H9 (cell line): ENCODE measurements at regions not wholly inside any gene's neighbourhood (a gene's known extent, or its start where the extent isn't known, plus 50 kb on each side); places are given as distances from the start of the nearest gene placed in this dataset.

Experiments
- DNase-seq: peaks from one replicate; pipeline ENCODE4 v3.0.0-alpha.2; 2017
- H2AFZ ChIP-seq: one replicate; pipeline ENCODE4 v1.6.1; 2013; ENCODE audit warnings: mild to moderate bottlenecking, low read length, control low read depth, moderate library complexity
- H2AK5ac ChIP-seq: 2 replicates; pipeline ENCODE4 v1.6.1; 2013; ENCODE audit warnings: low read length, control low read depth, mixed read lengths; ENCODE audit not compliant: insufficient read length
- H2BK120ac ChIP-seq: one replicate; pipeline ENCODE4 v1.6.1; 2013; ENCODE audit warnings: low read depth, mild to moderate bottlenecking, low read length, control low read depth, inconsistent platforms; ENCODE audit not compliant: poor library complexity, severe bottlenecking
- H2BK12ac ChIP-seq: 2 replicates; pipeline ENCODE4 v1.6.1; 2013; ENCODE audit warnings: low read length, control low read depth, mixed read lengths, low read depth; ENCODE audit not compliant: insufficient read length
- H2BK15ac ChIP-seq: 2 replicates; pipeline ENCODE4 v1.6.1; 2013; ENCODE audit warnings: low read depth, low read length, control low read depth
- H2BK20ac ChIP-seq: one replicate; pipeline ENCODE4 v1.6.1; 2013; ENCODE audit warnings: low read depth, mild to moderate bottlenecking, low read length, control low read depth, inconsistent platforms; ENCODE audit not compliant: poor library complexity, severe bottlenecking
- H2BK5ac ChIP-seq: 2 replicates; pipeline ENCODE4 v1.6.1; 2013; ENCODE audit warnings: low read length, control low read depth, mixed read lengths; ENCODE audit not compliant: insufficient read length
- H3K14ac ChIP-seq: 2 replicates; pipeline ENCODE4 v1.6.1; 2013; ENCODE audit warnings: low read length, control low read depth; ENCODE audit not compliant: insufficient read depth
- H3K18ac ChIP-seq: 2 replicates; pipeline ENCODE4 v1.6.1; 2013; ENCODE audit warnings: low read depth, mild to moderate bottlenecking, mixed read lengths, low read length, control low read depth; ENCODE audit not compliant: insufficient read length
- H3K23ac ChIP-seq: 2 replicates; pipeline ENCODE4 v1.6.1; 2013; ENCODE audit warnings: low read length, control low read depth, mixed read lengths, low read depth; ENCODE audit not compliant: insufficient read length
- H3K23me2 ChIP-seq: 2 replicates; pipeline ENCODE4 v1.6.1; 2013; ENCODE audit warnings: low read depth, mild to moderate bottlenecking, mixed read lengths, low read length, control low read depth; ENCODE audit not compliant: insufficient read length, poor library complexity, severe bottlenecking
- H3K27ac ChIP-seq: 2 replicates; pipeline ENCODE4 v1.5.1; 2013; ENCODE audit warnings: low read length, control low read depth, mixed read lengths, low read depth; ENCODE audit not compliant: insufficient read length
- H3K27me3 ChIP-seq: 2 replicates; pipeline ENCODE4 v1.6.1; 2013; ENCODE audit warnings: low read length, control low read depth, inconsistent platforms; ENCODE audit not compliant: insufficient read depth
- H3K4ac ChIP-seq: 2 replicates; pipeline ENCODE4 v1.6.1; 2013; ENCODE audit warnings: low read depth, mild to moderate bottlenecking, control low read depth, inconsistent platforms, low read length, moderate library complexity
- H3K4me1 ChIP-seq: 2 replicates; pipeline ENCODE4 v1.6.1; 2013; ENCODE audit warnings: low read length, control low read depth, inconsistent platforms; ENCODE audit not compliant: insufficient read depth
- H3K4me2 ChIP-seq: 2 replicates; pipeline ENCODE4 v1.6.1; 2013; ENCODE audit warnings: low read length, control low read depth, mixed read lengths; ENCODE audit not compliant: insufficient read length, insufficient read depth
- H3K56ac ChIP-seq: 2 replicates; pipeline ENCODE4 v1.6.1; 2013; ENCODE audit warnings: low read depth, mild to moderate bottlenecking, mixed read lengths, low read length, control low read depth; ENCODE audit not compliant: insufficient read length
- H3K79me1 ChIP-seq: 2 replicates; pipeline ENCODE4 v1.6.1; 2013; ENCODE audit warnings: low read depth, mild to moderate bottlenecking, moderate library complexity, low read length, control low read depth, inconsistent platforms; ENCODE audit not compliant: insufficient read depth, poor library complexity, severe bottlenecking
- H3K79me2 ChIP-seq: 2 replicates; pipeline ENCODE4 v1.6.1; 2013; ENCODE audit warnings: low read length, control low read depth, inconsistent platforms; ENCODE audit not compliant: insufficient read depth
- H3K9ac ChIP-seq: 2 replicates; pipeline ENCODE4 v1.6.1; 2013; ENCODE audit warnings: low read length, control low read depth, mixed read lengths; ENCODE audit not compliant: insufficient read length; ENCODE audit errors: extremely low read depth
- H3K9me3 ChIP-seq: one replicate; pipeline ENCODE4 v1.6.1; 2013; ENCODE audit warnings: low read depth, low read length, inconsistent platforms; ENCODE audit not compliant: control insufficient read depth
- H3T11ph ChIP-seq: one replicate; pipeline ENCODE4 v1.6.1; 2013; ENCODE audit warnings: mild to moderate bottlenecking, low read length, control low read depth, inconsistent platforms
- H4K20me1 ChIP-seq: one replicate; pipeline ENCODE4 v1.6.1; 2013; ENCODE audit not compliant: control insufficient read depth, insufficient read length, insufficient read depth
- H4K5ac ChIP-seq: 2 replicates; pipeline ENCODE4 v1.6.1; 2013; ENCODE audit warnings: low read depth, mild to moderate bottlenecking, mixed read lengths, low read length, control low read depth; ENCODE audit not compliant: insufficient read length
- H4K8ac ChIP-seq: replicated peaks from 2 replicates; pipeline ENCODE4 v1.6.1; 2013; ENCODE audit warnings: low read length, control low read depth, mixed read lengths, low read depth; ENCODE audit not compliant: insufficient read length
- H4K91ac ChIP-seq: 2 replicates; pipeline ENCODE4 v1.6.1; 2013; ENCODE audit warnings: low read depth, mild to moderate bottlenecking, moderate library complexity, mixed read lengths, low read length, control low read depth; ENCODE audit not compliant: insufficient read length
- H3K27ac Mint-ChIP-seq, 3 experiments: 2 replicates in 2 of 3; 3 replicates in 1 of 3; pipeline ENCODE4 v1.8.0; 2020 to 2021; ENCODE audit warnings: mixed read lengths in 3 of 3, mild to moderate bottlenecking in 1 of 3, moderate library complexity in 1 of 3
- H3K27me3 Mint-ChIP-seq: 2 replicates; pipeline ENCODE4 v1.8.0; 2021; ENCODE audit warnings: low read depth, mild to moderate bottlenecking, moderate library complexity, mixed read lengths
- H3K36me3 Mint-ChIP-seq, 3 experiments: 2 replicates in 2 of 3; 3 replicates in 1 of 3; pipeline ENCODE4 v1.8.0; 2020 to 2021; ENCODE audit warnings: low read depth in 3 of 3, mixed read lengths in 3 of 3; ENCODE audit not compliant: insufficient read depth in 1 of 3
- H3K4me1 Mint-ChIP-seq, 2 experiments: 2 replicates each; pipeline ENCODE4 v1.8.0; 2020; ENCODE audit warnings: mixed read lengths in 2 of 2
- H3K4me3 Mint-ChIP-seq, 2 experiments: 2 replicates in 1 of 2; 3 replicates in 1 of 2; pipeline ENCODE4 v1.8.0; 2020 to 2021; ENCODE audit warnings: mild to moderate bottlenecking in 2 of 2, mixed read lengths in 2 of 2, moderate library complexity in 1 of 2
- H3K9me3 Mint-ChIP-seq, 2 experiments: 2 replicates in 1 of 2; 3 replicates in 1 of 2; pipeline ENCODE4 v1.8.0; 2020; ENCODE audit warnings: mild to moderate bottlenecking in 2 of 2, mixed read lengths in 2 of 2, moderate library complexity in 1 of 2
- WGBS: extraction: QIAGEN DNeasy Blood & Tissue Kit; methylation state at CpG from one replicate; pipeline ENCODE4 v1.1.7; 2013; ENCODE audit warnings: missing lambda C conversion rate, low lambda C conversion rate, mixed read lengths; ENCODE audit not compliant: insufficient read length; ENCODE audit errors: extremely low coverage; 5-methylcytosine and 5-hydroxymethylcytosine counted together
- TF ChIP-seq, protein P1 (sequence below): fragments of 200-600 bp; sonication (generic); conservative IDR thresholded peaks from 3 replicates; pipeline ENCODE4 v1.8.0; 2021; ENCODE audit warnings: antibody characterized with exemption, mild to moderate bottlenecking

GRCh38 chr11:88231894-88232482, 56.7 kb upstream of the RAB38 start:
- no peak overlapping the region for H3K14ac ChIP-seq
- peaks cover 10 to 19% of the 10 kb centered on the region in 2 experiments for H3K9me3 Mint-ChIP-seq
- H3K27ac Mint-ChIP-seq: no peak overlapping the region
- H3K79me2 ChIP-seq: no peaks in the 10 kb centered on the region
- no peaks in the 10 kb centered on the region for H4K20me1 ChIP-seq
- no peak overlapping the region for H2BK5ac ChIP-seq
- H3K9me3 ChIP-seq: no peaks in the 10 kb centered on the region
- H2AFZ ChIP-seq: no peak overlapping the region
- no peak overlapping the region for H2AK5ac ChIP-seq
- H2BK15ac ChIP-seq: no peak overlapping the region
- no peaks in the 10 kb centered on the region for H3K4me1 ChIP-seq
- no peak overlapping the region for H2BK12ac ChIP-seq
- H2BK120ac ChIP-seq: no peak overlapping the region
- no peak overlapping the region for H3K4me3 Mint-ChIP-seq
- H3K36me3 Mint-ChIP-seq: peaks cover 2 to 19% (median 9%) of the 10 kb centered on the region in 3 experiments; a peak in 5 of 7 replicates
- no peak for DNase-seq
- no peak overlapping the region for H4K91ac ChIP-seq
- no CpG with 5 or more reads among the region's 5 CpGs for WGBS
- H4K5ac ChIP-seq: no peak overlapping the region
- TF ChIP-seq, protein P1, sequence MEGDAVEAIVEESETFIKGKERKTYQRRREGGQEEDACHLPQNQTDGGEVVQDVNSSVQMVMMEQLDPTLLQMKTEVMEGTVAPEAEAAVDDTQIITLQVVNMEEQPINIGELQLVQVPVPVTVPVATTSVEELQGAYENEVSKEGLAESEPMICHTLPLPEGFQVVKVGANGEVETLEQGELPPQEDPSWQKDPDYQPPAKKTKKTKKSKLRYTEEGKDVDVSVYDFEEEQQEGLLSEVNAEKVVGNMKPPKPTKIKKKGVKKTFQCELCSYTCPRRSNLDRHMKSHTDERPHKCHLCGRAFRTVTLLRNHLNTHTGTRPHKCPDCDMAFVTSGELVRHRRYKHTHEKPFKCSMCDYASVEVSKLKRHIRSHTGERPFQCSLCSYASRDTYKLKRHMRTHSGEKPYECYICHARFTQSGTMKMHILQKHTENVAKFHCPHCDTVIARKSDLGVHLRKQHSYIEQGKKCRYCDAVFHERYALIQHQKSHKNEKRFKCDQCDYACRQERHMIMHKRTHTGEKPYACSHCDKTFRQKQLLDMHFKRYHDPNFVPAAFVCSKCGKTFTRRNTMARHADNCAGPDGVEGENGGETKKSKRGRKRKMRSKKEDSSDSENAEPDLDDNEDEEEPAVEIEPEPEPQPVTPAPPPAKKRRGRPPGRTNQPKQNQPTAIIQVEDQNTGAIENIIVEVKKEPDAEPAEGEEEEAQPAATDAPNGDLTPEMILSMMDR: peak; percentile 71
- no peak overlapping the region for H3K4me2 ChIP-seq
- H3K27ac ChIP-seq: no peak overlapping the region
- no peaks in the 10 kb centered on the region for H3K27me3 ChIP-seq
- no peak overlapping the region for H3K56ac ChIP-seq
- no peaks in the 10 kb centered on the region for H3K79me1 ChIP-seq
- no peak overlapping the region for H3K9ac ChIP-seq
- no peak overlapping the region for H2BK20ac ChIP-seq
- no peak overlapping the region for H4K8ac ChIP-seq
- no peak overlapping the region for H3K4ac ChIP-seq
- no peaks in the 10 kb centered on the region for H3K27me3 Mint-ChIP-seq
- H3K18ac ChIP-seq: no peak overlapping the region
- peaks cover 2 to 5% of the 10 kb centered on the region in 2 experiments; a peak in 3 of 4 replicates for H3K4me1 Mint-ChIP-seq
- no peak overlapping the region for H3T11ph ChIP-seq
- H3K23ac ChIP-seq: no peak overlapping the region
- H3K23me2 ChIP-seq: no peaks in the 10 kb centered on the region
